Retinal pigment epithelial cell (primary cell): ENCODE measurements at regions not wholly inside any gene's neighbourhood (a gene's known extent, or its start where the extent isn't known, plus 50 kb on each side); places are given as distances from the start of the nearest gene placed in this dataset.

Source experiments
- DNase-seq: peaks from one replicate; pipeline ENCODE4 v3.0.0-alpha.2; 2010; ENCODE audit warnings: low read depth
- H3K4me3 ChIP-seq: 2 replicates; pipeline ENCODE4 v1.5.1; 2011; ENCODE audit warnings: mild to moderate bottlenecking, low read length, control low read depth, moderate library complexity
- TF ChIP-seq, protein P1 (sequence below): conservative IDR thresholded peaks from 2 replicates; pipeline ENCODE4 v1.5.1; 2011; ENCODE audit warnings: low read depth, low read length, control low read depth, inconsistent platforms

- TF ChIP-seq, protein P1, sequence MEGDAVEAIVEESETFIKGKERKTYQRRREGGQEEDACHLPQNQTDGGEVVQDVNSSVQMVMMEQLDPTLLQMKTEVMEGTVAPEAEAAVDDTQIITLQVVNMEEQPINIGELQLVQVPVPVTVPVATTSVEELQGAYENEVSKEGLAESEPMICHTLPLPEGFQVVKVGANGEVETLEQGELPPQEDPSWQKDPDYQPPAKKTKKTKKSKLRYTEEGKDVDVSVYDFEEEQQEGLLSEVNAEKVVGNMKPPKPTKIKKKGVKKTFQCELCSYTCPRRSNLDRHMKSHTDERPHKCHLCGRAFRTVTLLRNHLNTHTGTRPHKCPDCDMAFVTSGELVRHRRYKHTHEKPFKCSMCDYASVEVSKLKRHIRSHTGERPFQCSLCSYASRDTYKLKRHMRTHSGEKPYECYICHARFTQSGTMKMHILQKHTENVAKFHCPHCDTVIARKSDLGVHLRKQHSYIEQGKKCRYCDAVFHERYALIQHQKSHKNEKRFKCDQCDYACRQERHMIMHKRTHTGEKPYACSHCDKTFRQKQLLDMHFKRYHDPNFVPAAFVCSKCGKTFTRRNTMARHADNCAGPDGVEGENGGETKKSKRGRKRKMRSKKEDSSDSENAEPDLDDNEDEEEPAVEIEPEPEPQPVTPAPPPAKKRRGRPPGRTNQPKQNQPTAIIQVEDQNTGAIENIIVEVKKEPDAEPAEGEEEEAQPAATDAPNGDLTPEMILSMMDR, result no peak
- no peak for DNase-seq
- no peak overlapping the region for H3K4me3 ChIP-seq
These were observed 160.2 kb downstream of the MAGEB5 start for GRCh38 chrX:26376037-26376708.

DNA sequence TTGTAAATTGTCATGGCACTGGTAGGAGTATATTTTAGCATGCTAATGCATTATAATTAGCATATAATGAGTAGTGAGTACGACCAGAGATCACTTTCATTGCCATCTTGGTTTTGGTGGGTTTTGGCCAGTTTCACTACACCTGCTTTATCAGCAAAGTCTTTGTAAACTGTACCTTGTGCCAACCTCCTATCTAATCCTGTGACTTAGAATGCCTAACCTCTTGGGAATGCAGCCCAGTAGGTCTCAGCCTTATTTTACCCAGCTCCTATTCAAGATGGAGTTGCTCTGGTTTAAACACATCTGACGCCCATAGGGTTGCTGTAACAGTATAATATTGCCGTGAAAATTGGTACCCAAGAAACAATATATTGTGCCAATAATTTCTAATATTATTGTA, 159.4 kb downstream of the MAGEB5 start:
- no peak for DNase-seq
- H3K4me3 ChIP-seq, result no peak overlapping the region
- TF ChIP-seq, protein P1, result no peak

DNA sequence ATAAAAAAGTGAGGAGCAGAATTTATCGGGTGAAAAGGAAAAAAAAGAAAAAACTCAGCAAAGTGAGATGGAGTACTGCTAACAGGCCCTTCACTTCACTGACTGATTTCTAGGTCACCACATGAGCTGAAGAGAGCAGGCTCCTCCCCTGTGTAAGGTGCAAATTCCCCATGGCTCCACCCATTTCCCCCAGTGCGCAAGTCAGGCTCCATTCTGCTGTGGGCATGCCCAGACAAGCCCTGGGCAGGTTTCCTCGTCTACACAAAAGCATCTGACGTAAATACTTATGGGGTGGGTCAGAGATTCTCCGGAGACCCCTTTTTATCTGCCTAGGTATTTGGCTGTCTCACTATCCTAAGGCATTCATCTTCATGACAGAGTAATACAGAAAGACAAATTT, 157.9 kb downstream of the MAGEB5 start:
- TF ChIP-seq, protein P1, result no peak

GRCh38 chrX:26352891-26353430, 137.0 kb downstream of the MAGEB5 start:
- H3K4me3 ChIP-seq, result no peak overlapping the region
- TF ChIP-seq, protein P1, result no peak
- DNase-seq, result no peak

More for the DNA sequence above, 157.9 kb downstream of the MAGEB5 start:
- no peak for DNase-seq
- no peak overlapping the region for H3K4me3 ChIP-seq

DNA sequence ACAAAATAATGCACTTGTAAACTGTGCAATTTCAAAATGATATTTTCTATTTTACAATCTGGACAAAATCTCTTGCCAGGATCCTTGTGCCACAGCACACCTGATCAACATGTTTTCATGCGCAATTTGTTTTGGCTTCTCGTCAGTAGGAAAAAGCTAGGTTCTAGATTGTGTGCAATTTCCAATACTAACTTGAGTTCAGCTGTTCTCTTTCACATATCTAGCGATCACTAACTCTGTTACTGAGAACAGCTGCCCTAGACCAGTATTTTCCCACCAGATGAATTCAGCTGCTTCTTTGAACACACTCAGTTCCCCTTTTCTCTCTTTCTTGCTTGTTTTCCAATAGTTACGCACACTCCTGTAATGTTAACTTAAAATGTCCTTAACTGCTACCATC, 131.2 kb downstream of the MAGEB5 start:
- TF ChIP-seq, protein P1, result no peak
- no peak overlapping the region for H3K4me3 ChIP-seq
- DNase-seq, result no peak

DNA sequence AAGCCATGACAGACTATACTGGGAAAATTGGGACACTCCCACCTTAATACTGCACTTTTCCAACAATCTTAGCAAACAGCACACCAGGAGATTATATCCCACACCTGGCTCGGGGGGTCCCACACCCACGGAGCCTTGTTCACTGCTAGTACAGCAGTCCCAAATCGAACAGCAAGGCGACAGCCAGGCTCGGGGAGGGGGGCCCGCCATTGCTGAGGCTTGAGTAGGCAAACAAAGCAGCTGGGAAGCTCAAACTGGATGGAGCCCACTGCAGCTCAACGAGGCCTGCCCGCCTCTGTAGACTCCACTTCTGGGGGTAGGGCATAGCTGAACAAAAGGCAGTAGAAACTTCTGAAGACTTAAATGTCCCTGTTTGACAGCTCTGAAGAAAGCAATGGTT, 118.3 kb downstream of the MAGEB5 start:
- TF ChIP-seq, protein P1, result no peak
- no peak for DNase-seq
- H3K4me3 ChIP-seq, result no peak overlapping the region
